Dedifferentiated amniotic fluid mesenchymal stem cell (primary cell): ENCODE measurements at regions not wholly inside any gene's neighbourhood (a gene's known extent, or its start where the extent isn't known, plus 50 kb on each side); places are given as distances from the start of the nearest gene placed in this dataset.
"Not testable (repeated sequence)": the region's sequence is repeated elsewhere in the genome, so short reads cannot be mapped to it uniquely, and the experiment has no call there.

Experiments used
- DNase-seq: peaks from one replicate; pipeline ENCODE4 v3.0.0-alpha.2; 2016; ENCODE audit errors: extremely low spot score

- DNase-seq: not testable (repeated sequence)
Measured at GRCh38 chr3:192968901-192969300, 51.2 kb upstream of the MB21D2 start.

- no peak for DNase-seq
Measured at GRCh38 chr3:192980632-192981031, 63.0 kb upstream of the MB21D2 start.

GRCh38 chr3:192986379-192986778 lies 68.7 kb upstream of the MB21D2 start:
- DNase-seq: no peak

- no peak for DNase-seq
Measured at GRCh38 chr3:192991356-192991755, 73.7 kb upstream of the MB21D2 start.

GRCh38 chr3:192992361-192992760 lies 74.7 kb upstream of the MB21D2 start:
- no peak for DNase-seq

GRCh38 chr3:192993411-192993810 lies 75.8 kb upstream of the MB21D2 start:
- DNase-seq: no peak

GRCh38 chr3:193001113-193001512 lies 83.5 kb upstream of the MB21D2 start:
- DNase-seq: not testable (repeated sequence)

GRCh38 chr3:193003624-193004023 lies 86.0 kb upstream of the MB21D2 start:
- not testable (repeated sequence) for DNase-seq

- DNase-seq: no peak
Measured at GRCh38 chr3:193008654-193009053, 91.0 kb upstream of the MB21D2 start.

- no peak for DNase-seq
Measured at GRCh38 chr3:193010191-193010590, 92.5 kb upstream of the MB21D2 start.

- no peak for DNase-seq
Measured at GRCh38 chr3:193011958-193012357, 94.3 kb upstream of the MB21D2 start.

- no peak for DNase-seq
Measured at GRCh38 chr3:193014902-193015301, 97.2 kb upstream of the MB21D2 start.

- no peak for DNase-seq
Measured at GRCh38 chr3:193016437-193016901, 98.8 kb upstream of the MB21D2 start.

- no peak for DNase-seq
Measured at GRCh38 chr3:193021506-193022010, 103.9 kb upstream of the MB21D2 start.

GRCh38 chr3:193023218-193023617 lies 105.6 kb upstream of the MB21D2 start:
- no peak for DNase-seq

GRCh38 chr3:193028258-193028657 lies 110.6 kb upstream of the MB21D2 start:
- no peak for DNase-seq

- DNase-seq: no peak
Measured at GRCh38 chr3:193029800-193030199, 112.1 kb upstream of the MB21D2 start.

- no peak for DNase-seq
Measured at GRCh38 chr3:193030276-193030675, 112.6 kb upstream of the MB21D2 start.

GRCh38 chr3:193031911-193032310 lies 114.3 kb upstream of the MB21D2 start:
- no peak for DNase-seq

- DNase-seq: no peak
Measured at GRCh38 chr3:193033226-193033780, 115.6 kb upstream of the MB21D2 start.

GRCh38 chr3:193037828-193038227 lies 120.2 kb upstream of the MB21D2 start:
- DNase-seq: not testable (repeated sequence)

- DNase-seq: no peak
Measured at GRCh38 chr3:193039058-193039457, 121.4 kb upstream of the MB21D2 start.

GRCh38 chr3:193040836-193041672 lies 123.4 kb upstream of the MB21D2 start:
- no peak for DNase-seq
